Hepatocyte (in vitro differentiated cells): ENCODE measurements at regions not wholly inside any gene's neighbourhood (a gene's known extent, or its start where the extent isn't known, plus 50 kb on each side); places are given as distances from the start of the nearest gene placed in this dataset.

Experiments
- EZH2 ChIP-seq: fragments of 200-600 bp; sonication (generic); IDR thresholded peaks from 2 replicates; pipeline ENCODE4 v1.6.1; 2016; ENCODE audit warnings: antibody characterized with exemption, mild to moderate bottlenecking, borderline replicate concordance
- EZH2phosphoT487 ChIP-seq: fragments of 200-600 bp; sonication (generic); IDR thresholded peaks from one replicate; pipeline ENCODE4 v1.6.1; 2018; ENCODE audit warnings: antibody characterized with exemption, mild to moderate bottlenecking, low read depth, moderate library complexity; ENCODE audit not compliant: unreplicated experiment, severe bottlenecking
- TF ChIP-seq, protein P1 (sequence below): fragments of 200-600 bp; sonication (generic); IDR thresholded peaks from 2 replicates; pipeline ENCODE4 v1.5.1; 2016; ENCODE audit warnings: antibody characterized with exemption, mild to moderate bottlenecking; ENCODE audit not compliant: poor library complexity

- TF ChIP-seq, protein P1, sequence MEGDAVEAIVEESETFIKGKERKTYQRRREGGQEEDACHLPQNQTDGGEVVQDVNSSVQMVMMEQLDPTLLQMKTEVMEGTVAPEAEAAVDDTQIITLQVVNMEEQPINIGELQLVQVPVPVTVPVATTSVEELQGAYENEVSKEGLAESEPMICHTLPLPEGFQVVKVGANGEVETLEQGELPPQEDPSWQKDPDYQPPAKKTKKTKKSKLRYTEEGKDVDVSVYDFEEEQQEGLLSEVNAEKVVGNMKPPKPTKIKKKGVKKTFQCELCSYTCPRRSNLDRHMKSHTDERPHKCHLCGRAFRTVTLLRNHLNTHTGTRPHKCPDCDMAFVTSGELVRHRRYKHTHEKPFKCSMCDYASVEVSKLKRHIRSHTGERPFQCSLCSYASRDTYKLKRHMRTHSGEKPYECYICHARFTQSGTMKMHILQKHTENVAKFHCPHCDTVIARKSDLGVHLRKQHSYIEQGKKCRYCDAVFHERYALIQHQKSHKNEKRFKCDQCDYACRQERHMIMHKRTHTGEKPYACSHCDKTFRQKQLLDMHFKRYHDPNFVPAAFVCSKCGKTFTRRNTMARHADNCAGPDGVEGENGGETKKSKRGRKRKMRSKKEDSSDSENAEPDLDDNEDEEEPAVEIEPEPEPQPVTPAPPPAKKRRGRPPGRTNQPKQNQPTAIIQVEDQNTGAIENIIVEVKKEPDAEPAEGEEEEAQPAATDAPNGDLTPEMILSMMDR = no peak
- TF ChIP-seq EZH2phosphoT487 = no peak
- no peak for TF ChIP-seq EZH2
Observed at GRCh38 chr2:163997466-163997865, 261.7 kb upstream of the FIGN start.
